T-helper 2 cell treated with Interferon-gamma antibody and Interleukin-4, amounts not matched to agents 100 ng/mL and 5 ng/mL, for 36 hours (primary cell): ENCODE measurements at regions not wholly inside any gene's neighbourhood (a gene's known extent, or its start where the extent isn't known, plus 50 kb on each side); places are given as distances from the start of the nearest gene placed in this dataset.

Experiments used
- intact Hi-C: fragments of 100-400 bp; cut with micrococcal nuclease; formaldehyde crosslinking; loops from one replicate; pipeline ENCODE4 v1.15.1; 2023

DNA sequence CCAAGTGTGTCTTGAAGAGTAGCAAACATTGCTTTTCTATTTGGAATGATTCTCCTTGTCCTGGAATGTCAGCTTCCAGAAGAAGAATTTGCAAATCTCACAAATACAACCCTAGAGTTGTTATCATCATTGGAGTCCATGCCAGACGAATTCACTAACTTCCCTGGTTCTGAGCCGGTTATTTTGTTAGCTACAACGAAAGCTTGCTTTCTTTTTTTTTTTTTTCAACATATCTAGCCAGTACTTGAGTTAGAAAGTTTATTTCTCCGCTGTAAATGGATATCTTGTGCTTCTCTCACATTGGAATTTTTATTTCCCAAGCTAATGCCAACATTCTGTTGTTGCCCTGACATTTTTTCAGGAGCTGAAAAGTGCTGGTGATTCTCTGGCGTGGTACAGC, 138.1 kb upstream of the POM121L12 start:
- intact Hi-C loops, result no loop called here

DNA sequence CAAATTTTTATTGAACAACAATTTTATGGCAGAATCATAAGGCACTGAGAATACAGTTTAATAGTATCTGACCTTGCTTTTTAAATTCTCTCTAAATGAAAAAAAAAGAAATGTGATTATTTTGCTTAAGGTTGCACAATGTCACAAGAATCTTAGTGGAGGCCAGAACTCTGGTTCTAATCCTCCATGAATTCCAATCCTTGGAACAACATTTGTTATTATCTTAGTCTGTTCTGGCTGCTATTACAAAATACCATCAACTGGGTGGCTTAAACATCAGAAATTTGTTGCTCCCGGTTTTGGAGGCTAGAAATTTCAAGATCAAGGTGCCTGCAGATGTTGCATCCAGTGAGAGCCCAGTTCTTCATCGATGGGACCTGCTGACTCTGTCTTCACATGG, 158.2 kb upstream of the POM121L12 start:
- intact Hi-C loops, result no loop called here

DNA sequence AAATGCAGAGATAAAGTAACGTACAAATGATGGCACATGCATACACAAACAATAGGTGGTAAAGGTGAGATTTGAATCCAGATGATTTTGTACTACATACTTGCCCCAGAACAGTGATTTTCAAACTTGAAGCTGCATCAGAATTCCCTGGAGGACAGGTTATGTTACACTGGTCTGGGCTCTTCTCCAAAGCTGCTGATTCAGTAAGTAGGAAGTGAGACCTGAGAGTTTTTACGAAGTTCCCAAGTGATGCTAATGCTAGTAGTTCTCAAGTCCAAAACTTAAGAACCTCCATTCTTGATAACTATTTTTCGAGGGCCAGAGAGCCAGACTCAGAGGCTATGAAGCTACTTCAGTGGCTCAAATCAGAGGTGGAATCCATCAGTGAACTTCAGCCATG, 159.0 kb upstream of the POM121L12 start:
- intact Hi-C loops, result no loop called here

DNA sequence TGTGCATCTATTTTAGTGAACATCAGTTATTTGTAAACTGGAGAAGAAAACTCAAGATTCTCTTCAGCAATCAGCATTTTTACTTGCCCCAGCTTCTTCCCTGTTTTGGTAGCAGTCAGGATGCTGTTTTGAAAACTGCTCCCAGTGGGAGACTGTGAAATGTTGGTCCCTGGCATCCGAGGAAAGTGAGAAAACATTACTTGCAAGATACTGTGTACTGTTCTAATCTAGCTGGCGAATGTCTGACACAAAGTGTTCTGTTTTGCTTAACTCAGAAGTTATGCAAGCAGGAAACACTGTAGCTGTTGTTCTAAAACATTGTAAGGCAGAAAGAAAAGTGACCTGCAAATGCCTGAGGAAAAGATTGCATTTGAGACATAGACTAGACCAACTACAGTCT, 171.8 kb upstream of the POM121L12 start:
- intact Hi-C loops, result no loop called here

DNA sequence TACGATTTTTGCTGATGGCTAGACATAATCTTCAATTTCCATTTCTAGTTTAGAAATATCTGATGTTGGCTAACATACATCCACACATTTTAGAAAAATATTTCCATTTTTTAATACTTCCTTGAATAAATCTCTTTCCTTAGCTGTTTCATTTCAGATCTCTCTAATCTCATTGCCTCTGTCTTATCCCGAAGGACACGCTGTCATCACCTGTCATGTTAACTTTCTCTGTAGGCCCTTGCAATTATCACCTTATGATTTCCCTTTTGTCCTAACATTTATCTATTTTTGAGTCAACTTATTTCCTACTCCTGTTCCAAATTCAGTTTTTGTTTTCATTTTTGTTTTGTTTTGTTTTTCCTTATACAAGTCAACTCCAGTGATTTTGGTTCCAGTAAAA, 173.1 kb upstream of the POM121L12 start:
- intact Hi-C loops, result no loop called here

DNA sequence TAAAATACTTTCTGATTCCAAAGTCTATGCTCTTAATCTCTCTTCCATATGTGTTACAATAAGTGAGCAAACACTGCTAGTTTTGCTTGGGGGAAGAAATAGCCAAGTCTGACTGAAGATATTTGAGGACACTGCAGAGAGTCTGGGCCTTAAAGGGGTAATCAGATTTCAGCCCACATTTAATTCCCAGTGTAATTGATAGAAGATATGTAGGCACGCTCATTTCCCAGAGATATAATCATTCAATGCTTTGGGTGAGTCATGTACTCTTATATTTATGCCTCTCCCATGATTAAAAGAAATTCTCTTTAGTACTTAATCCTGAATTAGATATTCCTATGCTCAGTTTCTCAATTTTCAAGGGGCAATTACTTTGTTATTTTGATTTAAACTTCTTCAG, 178.1 kb upstream of the POM121L12 start:
- intact Hi-C loops, result no loop called here

DNA sequence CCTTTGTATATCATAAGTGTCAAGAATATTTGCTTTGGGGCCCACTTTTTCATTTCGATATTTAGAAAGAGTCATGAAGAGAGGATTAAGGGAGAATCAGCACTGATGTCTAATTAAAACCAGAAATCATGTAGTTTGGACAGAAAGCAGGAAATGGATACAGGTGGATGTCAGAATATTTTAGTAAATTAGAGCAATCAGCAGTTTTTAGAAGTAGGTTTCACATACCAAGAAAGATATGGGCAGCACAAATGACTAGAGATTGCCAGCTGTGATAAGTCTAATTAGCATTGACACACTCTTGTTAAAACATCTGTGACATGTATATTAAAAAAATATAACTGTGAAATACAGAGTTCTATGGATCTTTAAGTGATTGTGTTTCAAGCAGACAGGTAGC, 180.8 kb upstream of the POM121L12 start:
- intact Hi-C loops, result no loop called here

DNA sequence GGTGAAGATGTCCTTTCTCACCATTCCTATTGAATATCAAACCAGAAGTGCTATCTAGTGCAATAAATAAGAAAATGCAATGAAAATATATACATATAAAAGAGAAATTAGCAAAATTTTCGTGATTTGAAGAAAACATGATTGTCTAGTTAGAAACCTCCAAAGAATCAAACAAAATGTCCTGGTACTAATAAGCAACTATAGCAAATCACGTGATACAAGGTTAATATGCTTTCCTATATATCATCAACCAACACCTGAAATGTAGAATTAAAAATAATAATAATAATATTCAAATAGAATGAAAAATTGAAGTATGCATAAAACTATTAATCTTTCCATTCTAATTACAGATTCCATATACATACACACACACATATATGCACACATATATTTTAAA, 183.9 kb upstream of the POM121L12 start:
- intact Hi-C loops, result no loop called here

DNA sequence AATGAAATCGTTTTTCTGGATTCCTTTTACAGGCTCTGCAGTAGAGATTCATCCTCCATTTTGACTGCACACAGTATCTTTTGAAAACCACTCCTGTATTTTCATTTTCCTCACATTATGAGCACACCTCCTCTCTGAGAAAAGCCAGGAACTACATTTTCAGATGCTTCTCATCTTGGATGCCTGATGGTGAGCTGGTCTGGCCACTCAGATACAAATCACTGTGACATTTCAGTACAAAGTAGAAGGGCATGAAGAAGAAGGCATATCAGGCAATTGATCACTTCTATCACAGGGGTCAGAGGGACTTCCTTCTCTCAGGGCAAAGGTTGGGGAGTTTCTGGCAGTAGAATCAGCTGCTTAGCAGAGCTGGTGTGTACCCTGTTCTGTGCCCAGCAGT, 192.0 kb upstream of the POM121L12 start:
- intact Hi-C loops, result no loop called here

DNA sequence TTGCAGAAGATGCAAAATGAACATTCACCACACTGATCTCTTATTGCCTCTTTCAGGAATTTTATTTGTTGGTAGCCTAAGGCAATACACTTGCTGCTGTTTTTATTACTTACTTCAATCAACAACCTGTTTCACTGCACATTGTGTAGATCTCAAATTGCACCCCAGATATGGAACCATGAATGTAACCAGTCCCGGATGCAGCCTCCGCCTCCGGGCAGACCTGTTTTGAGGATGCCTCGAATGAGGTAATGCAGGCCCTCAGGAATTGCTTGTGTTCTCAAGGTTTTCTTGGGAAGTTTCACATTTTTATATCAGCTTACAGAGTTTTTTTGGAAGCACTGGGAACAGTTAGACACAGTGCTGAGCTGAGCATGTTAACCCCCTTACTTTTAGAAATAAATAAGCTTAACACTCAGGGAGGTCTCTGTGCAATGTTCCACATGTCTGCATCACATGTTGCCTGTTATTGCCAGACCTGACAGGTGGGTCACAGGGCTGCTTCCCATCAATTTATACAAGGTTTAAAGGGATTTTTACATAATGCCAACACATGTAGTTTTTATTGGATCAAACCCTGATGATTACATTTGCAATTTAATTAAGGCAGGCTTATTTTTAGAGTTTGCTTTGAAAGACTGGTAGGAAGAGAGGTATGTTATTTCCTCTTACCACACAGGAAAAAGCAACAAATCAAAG, 193.1 kb upstream of the POM121L12 start:
- intact Hi-C loops, result no loop called here

DNA sequence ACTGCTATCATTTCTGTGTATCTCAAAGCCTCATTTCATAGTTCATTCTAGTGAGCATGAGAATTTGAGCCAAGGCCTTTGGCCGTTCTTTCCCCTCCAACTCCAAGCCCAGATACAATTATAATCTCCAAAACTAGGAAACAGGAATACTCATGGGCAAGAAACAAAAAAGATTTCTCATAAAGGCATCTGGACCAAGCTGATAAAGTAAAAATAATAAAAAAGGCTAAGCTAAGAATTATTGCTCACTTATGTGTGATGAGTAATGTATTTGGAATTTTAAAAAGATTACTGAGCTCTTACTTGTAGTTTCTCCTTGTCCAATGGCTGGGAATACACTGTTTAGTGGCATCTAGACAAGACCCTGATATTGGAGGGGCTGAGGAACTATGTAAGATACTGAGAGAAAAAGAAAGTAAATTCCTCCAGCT, 196.4 kb upstream of the POM121L12 start:
- intact Hi-C loops, result no loop called here

DNA sequence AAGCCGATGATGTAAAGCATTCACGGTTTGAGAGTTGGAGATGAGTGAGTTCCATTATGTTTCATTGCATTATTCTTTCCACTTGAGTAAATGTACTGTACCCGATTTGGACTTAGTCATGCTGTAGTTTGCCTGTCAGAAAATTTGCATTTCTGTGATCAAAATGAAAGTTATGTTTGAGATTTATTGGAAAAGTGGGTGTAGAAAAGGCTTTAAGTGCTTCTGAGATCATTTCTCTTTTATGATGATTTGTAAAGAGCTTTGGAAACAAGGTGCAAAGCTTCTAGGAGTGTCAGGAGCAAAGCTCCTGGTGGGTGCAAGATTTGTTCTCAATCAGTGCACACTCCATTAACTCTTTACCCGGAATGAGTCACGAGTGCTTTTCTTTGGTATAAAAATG, 204.1 kb upstream of the POM121L12 start:
- intact Hi-C loops, result no loop called here

DNA sequence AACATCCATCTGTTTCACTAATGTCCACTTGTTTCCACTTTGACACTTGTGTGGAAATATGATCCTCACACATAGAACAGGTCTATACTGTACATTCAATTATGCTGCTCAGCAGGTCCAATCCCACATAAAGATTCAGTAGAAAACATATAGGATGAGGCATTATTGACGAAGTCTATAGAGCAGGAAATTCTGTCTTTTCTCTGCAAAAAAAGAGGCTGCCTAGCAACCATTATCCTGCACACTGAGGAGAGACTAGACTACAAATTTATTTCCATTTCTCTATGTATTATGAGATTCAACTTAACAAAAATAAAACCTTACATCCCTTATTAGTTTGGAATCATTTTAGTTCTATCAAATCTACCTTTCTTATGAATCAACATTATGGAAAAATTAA, 204.6 kb upstream of the POM121L12 start:
- intact Hi-C loops, result no loop called here

DNA sequence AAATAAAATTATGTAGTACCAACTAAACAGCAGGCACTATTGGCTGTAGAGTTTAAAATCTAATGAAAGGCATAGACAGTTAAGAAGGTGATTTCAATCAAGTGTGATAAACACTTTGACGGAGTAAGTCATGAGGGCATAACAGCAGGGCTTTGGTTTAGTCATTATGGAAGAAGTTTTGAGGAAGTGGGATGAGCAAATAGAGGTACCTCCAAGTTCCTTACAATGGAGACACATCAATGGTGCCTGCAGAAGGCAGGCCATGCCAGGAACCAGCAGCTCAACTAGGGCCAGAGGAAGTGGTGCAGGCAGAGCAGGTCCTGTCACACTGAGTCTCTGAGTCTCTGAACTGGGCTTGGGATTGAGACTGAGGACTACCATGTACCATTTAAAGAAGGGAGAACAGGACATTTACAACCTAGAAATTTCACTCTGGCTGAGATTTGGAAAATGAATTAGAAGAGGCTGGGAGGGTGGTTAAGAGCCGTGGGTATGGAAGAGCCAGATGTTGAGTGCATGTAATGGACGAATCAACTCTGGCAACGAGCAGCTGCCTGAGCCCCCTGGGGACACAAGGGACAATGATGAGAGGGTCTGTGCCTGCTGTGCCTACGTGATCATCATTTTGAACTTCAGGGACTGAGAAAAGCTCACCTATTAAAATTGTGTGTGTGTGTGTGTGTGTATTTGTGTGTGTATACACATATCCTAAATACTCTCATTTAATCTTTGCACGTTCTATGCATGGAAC, 208.7 kb upstream of the POM121L12 start:
- intact Hi-C loops, result no loop called here

DNA sequence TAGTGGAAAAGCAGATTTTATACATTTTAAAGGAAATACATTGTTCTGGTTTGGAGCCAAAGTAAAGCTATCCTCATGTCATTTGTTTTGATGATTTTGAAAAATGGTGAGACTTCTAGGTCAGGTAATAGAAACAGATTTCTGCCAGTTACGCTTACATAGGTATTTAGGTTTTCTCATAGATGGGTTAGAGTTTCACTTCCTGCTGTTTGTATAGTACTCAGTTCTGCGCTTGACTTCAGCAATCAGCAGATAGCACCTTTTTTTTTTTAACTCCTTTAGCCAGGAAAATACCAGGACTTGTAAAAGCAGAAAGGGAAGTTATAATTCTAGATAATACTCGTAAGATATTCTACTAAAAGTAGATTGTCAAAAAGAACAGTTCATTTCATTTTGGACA, 209.8 kb upstream of the POM121L12 start:
- intact Hi-C loops, result no loop called here

DNA sequence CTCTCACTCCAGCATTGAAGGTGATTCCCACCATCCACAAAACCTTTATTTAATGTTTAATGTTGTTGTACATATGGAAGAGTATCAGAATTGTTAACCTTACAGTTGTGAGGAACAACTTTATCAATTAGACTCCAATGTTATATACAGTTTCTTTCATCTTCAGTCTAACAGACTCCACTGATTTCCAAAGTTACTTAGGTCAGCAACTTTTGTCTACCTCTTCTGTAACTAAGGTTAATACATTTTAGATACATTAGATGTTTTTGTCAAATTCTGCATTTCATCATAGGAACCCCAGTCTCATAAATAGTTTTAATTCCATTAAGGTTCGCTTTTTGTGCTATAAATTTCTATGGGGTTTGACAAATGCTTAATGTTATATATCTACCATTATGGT, 223.9 kb upstream of the POM121L12 start:
- intact Hi-C loops, result no loop called here

DNA sequence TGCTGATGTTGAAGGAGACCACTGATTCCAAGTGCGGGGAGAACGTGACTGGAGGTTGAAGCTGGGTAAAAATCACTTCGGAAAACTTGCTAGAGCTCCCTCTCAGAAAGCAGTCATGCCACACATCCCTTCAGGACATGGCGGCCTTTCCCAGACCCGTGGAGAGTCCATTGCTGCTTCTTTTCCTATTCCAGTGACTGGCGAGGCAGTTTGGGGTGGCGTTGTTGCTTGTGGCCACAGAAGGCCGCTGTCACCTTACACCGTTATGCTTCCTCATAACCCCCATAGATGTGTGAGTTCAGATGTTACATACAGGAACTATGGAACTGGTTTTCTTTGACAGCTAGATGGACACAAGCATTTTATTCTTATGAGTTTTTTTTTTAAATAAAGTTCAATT, 235.6 kb upstream of the POM121L12 start:
- intact Hi-C loops, result no loop called here

DNA sequence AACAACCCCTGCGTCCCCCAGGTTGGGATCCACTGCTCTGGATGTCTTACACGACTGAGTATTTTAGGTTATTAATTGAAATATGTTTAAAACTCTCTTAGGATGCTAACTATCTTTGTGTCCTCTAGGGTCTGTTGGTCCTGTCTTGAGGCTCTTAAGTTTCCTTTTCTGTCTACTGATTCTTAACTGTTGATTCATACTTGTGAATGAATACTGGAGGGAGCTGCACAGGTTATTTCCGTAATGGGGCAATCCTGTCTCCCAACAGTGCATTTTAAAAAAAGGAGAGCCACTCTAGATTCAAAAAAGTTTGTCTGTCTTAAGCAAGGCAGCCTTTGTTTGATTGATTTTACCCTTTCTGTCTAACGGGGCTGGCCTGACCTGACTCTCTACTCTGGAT, 237.6 kb upstream of the POM121L12 start:
- intact Hi-C loops, result no loop called here

DNA sequence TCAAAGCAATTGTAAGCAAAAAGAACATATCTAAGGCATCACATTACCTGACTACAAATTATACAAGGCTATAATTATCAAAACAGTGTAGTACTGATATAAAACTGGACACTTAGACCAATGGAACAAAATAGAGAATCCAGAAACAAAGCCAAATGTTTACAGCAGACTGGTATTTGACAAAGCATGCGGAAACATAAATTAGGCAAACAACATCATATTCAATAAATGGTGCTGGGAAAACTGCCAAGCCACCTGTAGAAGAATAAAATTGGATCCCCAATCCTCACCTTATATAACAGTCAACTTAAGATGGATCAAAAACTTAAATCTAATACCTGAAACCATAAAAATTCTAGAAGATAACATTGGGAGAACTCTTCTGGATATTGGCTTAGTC, 240.8 kb upstream of the POM121L12 start:
- intact Hi-C loops, result no loop called here

DNA sequence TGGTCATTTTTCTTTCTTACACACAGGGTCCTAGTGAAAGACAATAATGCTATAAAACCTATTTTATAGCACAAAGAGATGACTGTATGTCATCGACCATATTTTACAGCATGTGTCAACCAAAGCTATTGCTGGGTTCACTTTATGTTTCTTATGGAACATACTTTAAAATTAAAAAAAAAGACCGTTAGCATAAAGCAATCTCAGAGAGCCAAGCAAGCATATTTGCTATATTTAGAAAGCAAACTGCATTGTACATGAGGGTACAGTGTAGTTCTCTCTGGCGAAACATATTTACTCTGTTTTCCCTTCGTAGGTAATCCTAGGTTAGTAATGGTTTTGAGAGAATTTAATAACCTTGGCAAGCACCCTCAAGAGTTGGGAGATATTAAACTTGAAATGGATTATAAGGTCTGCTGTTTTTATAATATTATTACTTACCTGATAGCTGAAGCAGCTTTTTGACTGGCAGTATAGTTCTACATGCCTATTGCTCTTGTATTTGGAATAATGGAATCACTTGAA, 244.2 kb upstream of the POM121L12 start:
- intact Hi-C loops, result no loop called here

DNA sequence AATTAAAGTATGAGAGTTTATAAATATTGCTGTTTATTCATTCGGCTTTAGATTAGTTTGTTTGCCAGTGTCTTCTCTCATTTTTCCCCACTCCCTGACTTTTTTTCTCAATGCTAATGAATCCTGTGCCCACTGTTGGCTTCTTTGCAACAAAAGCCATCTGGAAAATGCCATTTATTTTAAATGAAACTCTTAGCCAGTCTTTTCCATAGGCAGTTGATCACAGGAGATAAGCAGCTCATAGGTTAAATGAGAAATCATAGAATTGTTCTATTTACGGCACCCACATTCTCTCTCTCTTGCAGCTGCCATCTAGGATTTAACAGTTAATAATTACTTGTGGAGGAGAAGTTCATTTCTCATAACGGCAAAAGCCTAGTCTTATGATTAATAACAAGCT, 249.3 kb upstream of the POM121L12 start:
- intact Hi-C loops, result no loop called here

DNA sequence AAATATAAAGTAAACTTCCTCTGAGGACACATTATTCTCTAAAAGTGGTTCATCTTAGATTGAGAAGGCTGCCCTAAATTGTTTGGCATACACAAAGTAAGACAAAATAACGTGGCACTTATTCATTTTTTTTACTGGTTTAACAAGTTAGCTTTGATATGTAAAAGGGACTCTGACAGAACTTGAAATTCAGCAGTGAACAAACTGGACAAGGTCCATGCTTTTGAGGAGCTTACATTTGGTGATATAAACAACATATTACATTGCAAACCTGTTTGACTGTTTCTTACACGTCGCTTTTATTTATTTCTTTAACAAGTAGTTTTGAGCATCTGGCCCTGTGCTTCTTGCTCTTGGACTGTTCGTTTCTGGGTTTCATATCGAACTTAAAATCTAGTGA, 253.1 kb upstream of the POM121L12 start:
- intact Hi-C loops, result no loop called here

DNA sequence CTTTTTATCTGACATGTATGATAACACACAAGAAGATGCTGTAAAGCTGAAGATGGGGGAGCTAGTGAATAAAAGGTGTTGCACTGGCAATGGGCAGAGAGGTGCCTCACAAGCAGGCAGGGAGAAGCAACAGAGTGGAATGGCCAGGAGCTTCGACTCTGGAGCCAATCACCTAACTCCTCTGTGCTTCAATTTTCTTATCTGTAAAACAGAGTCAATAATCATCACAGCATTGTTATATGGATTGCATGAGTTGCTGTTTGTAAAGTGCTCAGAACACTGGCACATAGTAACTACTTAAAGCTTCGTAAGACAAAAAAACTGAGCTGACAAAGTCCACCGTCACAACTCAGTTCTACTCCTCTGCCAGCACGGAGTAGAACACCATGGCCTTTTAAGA, 254.2 kb upstream of the POM121L12 start:
- intact Hi-C loops, result no loop called here
